Neural cell (in vitro differentiated cells): ENCODE measurements at regions not wholly inside any gene's neighbourhood (a gene's known extent, or its start where the extent isn't known, plus 50 kb on each side); places are given as distances from the start of the nearest gene placed in this dataset.
"Not testable (repeated sequence)": the region's sequence is repeated elsewhere in the genome, so short reads cannot be mapped to it uniquely, and the experiment has no call there.

ENCODE experiments used
- H2AFZ ChIP-seq: fragments of 200-600, 300-800 bp; sonication (generic), shearing (Covaris generic); 2 replicates; pipeline ENCODE4 v1.6.0; 2014; ENCODE audit warnings: low read depth, mild to moderate bottlenecking, antibody characterized with exemption, low read length, moderate library complexity
- H3F3A ChIP-seq: fragments of 200-600 bp; shearing (Covaris generic); 2 replicates; pipeline ENCODE4 v1.6.1; 2016; ENCODE audit warnings: mild to moderate bottlenecking, moderate library complexity, mixed read lengths, antibody characterized with exemption, low read length; ENCODE audit not compliant: insufficient read depth, poor library complexity, severe bottlenecking
- H3K27ac ChIP-seq: fragments of 200-600, 300-800 bp; sonication (generic), shearing (Covaris generic); 2 replicates; pipeline ENCODE4 v1.5.1; 2014; ENCODE audit warnings: mild to moderate bottlenecking, low read length, moderate library complexity
- H3K27me3 ChIP-seq: fragments of 300-800, 200-600 bp; sonication (generic), shearing (Covaris generic); 2 replicates; pipeline ENCODE4 v1.6.0; 2014; ENCODE audit warnings: mild to moderate bottlenecking, low read depth, low read length, moderate library complexity; ENCODE audit not compliant: insufficient read depth
- H3K36me3 ChIP-seq: fragments of 300-800, 200-600 bp; sonication (generic), shearing (Covaris generic); 2 replicates; pipeline ENCODE4 v1.5.1; 2014; ENCODE audit warnings: mild to moderate bottlenecking, antibody characterized with exemption, low read length, moderate library complexity; ENCODE audit not compliant: insufficient read depth
- H3K4me2 ChIP-seq: fragments of 300-800, 200-600 bp; sonication (generic), shearing (Covaris generic); 2 replicates; pipeline ENCODE4 v1.6.0; 2014; ENCODE audit warnings: mild to moderate bottlenecking, low read length
- H3K4me3 ChIP-seq: fragments of 300-800, 200-600 bp; sonication (generic), shearing (Covaris generic); 2 replicates; pipeline ENCODE4 v1.5.1; 2014; ENCODE audit warnings: mild to moderate bottlenecking, low read length, moderate library complexity
- H3K79me2 ChIP-seq: fragments of 200-600 bp; shearing (Covaris generic); replicated peaks from 2 replicates; pipeline ENCODE4 v1.6.0; 2014; ENCODE audit warnings: mild to moderate bottlenecking, low read length, moderate library complexity; ENCODE audit not compliant: insufficient read depth
- H3K9ac ChIP-seq: fragments of 300-800, 200-600 bp; sonication (generic), shearing (Covaris generic); 2 replicates; pipeline ENCODE4 v1.6.1; 2016; ENCODE audit warnings: mild to moderate bottlenecking, low read length, mixed read lengths
- H3K9me2 ChIP-seq: fragments of 200-600 bp; shearing (Covaris generic); 2 replicates; pipeline ENCODE4 v1.6.1; 2016; ENCODE audit warnings: mild to moderate bottlenecking, low read length, mixed read lengths; ENCODE audit not compliant: insufficient read depth
- H3K9me3 ChIP-seq: fragments of 200-600, 300-800 bp; sonication (generic), shearing (Covaris generic); 2 replicates; pipeline ENCODE4 v1.6.1; 2016; ENCODE audit warnings: mild to moderate bottlenecking, mixed run types, low read length, moderate library complexity, mixed read lengths
- H4K20me1 ChIP-seq: fragments of 200-600 bp; shearing (Covaris generic); 2 replicates; pipeline ENCODE4 v1.6.1; 2016; ENCODE audit warnings: mild to moderate bottlenecking, mixed run types; ENCODE audit not compliant: insufficient read depth
- CTCF ChIP-seq: fragments of 450-650 bp; IDR thresholded peaks from 2 replicates; pipeline ENCODE4 v1.5.1; 2014; ENCODE audit warnings: antibody characterized with exemption, mild to moderate bottlenecking, moderate library complexity; ENCODE audit not compliant: poor library complexity, severe bottlenecking
- EP300 ChIP-seq: fragments of 450-650 bp; conservative IDR thresholded peaks from 2 replicates; pipeline ENCODE4 v1.6.1; 2014; ENCODE audit warnings: antibody characterized with exemption, mild to moderate bottlenecking, moderate library complexity; ENCODE audit not compliant: poor library complexity, severe bottlenecking
- EZH2 ChIP-seq: fragments of 200-600, 300-800 bp; shearing (Covaris generic), sonication (generic); IDR thresholded peaks from 2 replicates; pipeline ENCODE4 v1.6.1; 2014; ENCODE audit warnings: antibody characterized with exemption, low read length, borderline replicate concordance, mild to moderate bottlenecking; ENCODE audit not compliant: insufficient read depth, poor library complexity, severe bottlenecking
- MXI1 ChIP-seq: fragments of 450-650 bp; conservative IDR thresholded peaks from 2 replicates; pipeline ENCODE4 v1.6.1; 2014; ENCODE audit warnings: antibody characterized with exemption, mild to moderate bottlenecking; ENCODE audit not compliant: poor library complexity, severe bottlenecking
- POLR2AphosphoS5 ChIP-seq: IDR thresholded peaks from 2 replicates; pipeline ENCODE4 v1.6.1; 2012
- RAD21 ChIP-seq: fragments of 450-650 bp; conservative IDR thresholded peaks from 2 replicates; pipeline ENCODE4 v1.6.1; 2014; ENCODE audit warnings: antibody characterized with exemption, mild to moderate bottlenecking, moderate library complexity
- REST ChIP-seq: IDR thresholded peaks from 2 replicates; pipeline ENCODE4 v1.6.1; 2012; ENCODE audit warnings: borderline replicate concordance
- SMC3 ChIP-seq: fragments of 450-650 bp; conservative IDR thresholded peaks from 2 replicates; pipeline ENCODE4 v1.6.1; 2014; ENCODE audit warnings: antibody characterized with exemption, mild to moderate bottlenecking, moderate library complexity; ENCODE audit not compliant: poor library complexity
- TAF1 ChIP-seq: IDR thresholded peaks from 2 replicates; pipeline ENCODE4 v1.6.1; 2012; ENCODE audit warnings: low read depth

GRCh38 chr6:105675715-105676397, 273.0 kb upstream of the PREP start:
- H3K27ac ChIP-seq: no peak overlapping the region
- H3K9me2 ChIP-seq: no peaks in the 10 kb centered on the region
- no peak overlapping the region for H3K9ac ChIP-seq
- no peak for TF ChIP-seq REST
- TF ChIP-seq EZH2: no peak
- no peak for TF ChIP-seq RAD21
- no peak for TF ChIP-seq CTCF
- no peak for TF ChIP-seq MXI1
- no peak for TF ChIP-seq TAF1
- TF ChIP-seq POLR2AphosphoS5: no peak
- no peak for TF ChIP-seq EP300
- TF ChIP-seq SMC3: no peak
- no peak overlapping the region for H3K4me2 ChIP-seq
- no peaks in the 10 kb centered on the region for H3K27me3 ChIP-seq
- H3K36me3 ChIP-seq: no peaks in the 10 kb centered on the region
- H3F3A ChIP-seq: no peaks in the 10 kb centered on the region
- no peaks in the 10 kb centered on the region for H4K20me1 ChIP-seq
- H3K79me2 ChIP-seq: no peaks in the 10 kb centered on the region
- no peak overlapping the region for H3K4me3 ChIP-seq
- no peaks in the 10 kb centered on the region for H3K9me3 ChIP-seq
- no peak overlapping the region for H2AFZ ChIP-seq

- not testable (repeated sequence) for H3K9me2 ChIP-seq, H3K79me2 ChIP-seq, H3F3A ChIP-seq, H3K9ac ChIP-seq, H3K9me3 ChIP-seq, H3K27me3 ChIP-seq, H4K20me1 ChIP-seq, H3K27ac ChIP-seq, H2AFZ ChIP-seq, H3K36me3 ChIP-seq, H3K4me3 ChIP-seq, H3K4me2 ChIP-seq
Observed at GRCh38 chr6:105672856-105673538, 270.1 kb upstream of the PREP start.
